GM21515 (cell line): ENCODE measurements at regions not wholly inside any gene's neighbourhood (a gene's known extent, or its start where the extent isn't known, plus 50 kb on each side); places are given as distances from the start of the nearest gene placed in this dataset.

Experiments used
- ATAC-seq: cut with Tn5 transposase; IDR thresholded peaks from one replicate; pipeline ENCODE4 v1.9.1; 2021; ENCODE audit not compliant: unreplicated experiment

DNA sequence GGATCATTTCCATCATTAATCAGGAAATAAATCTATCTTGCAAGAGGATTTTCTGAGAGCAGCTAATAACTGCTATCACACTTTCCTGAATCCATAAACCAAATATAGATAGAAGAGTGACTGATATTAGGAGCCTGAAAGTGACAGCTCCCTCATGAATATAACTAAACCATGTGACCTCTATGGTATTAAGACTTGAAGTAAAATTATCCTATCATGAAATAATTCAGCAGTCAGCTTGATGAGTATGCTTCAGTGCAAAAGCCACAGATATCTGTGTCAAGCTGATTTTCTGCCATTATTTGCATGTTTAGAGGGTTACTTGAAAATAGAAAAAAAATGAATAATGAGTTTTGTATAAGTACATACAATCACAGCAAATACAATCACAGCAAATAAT, 80.1 kb upstream of the PPP1R3A start:
- no peak for ATAC-seq

DNA sequence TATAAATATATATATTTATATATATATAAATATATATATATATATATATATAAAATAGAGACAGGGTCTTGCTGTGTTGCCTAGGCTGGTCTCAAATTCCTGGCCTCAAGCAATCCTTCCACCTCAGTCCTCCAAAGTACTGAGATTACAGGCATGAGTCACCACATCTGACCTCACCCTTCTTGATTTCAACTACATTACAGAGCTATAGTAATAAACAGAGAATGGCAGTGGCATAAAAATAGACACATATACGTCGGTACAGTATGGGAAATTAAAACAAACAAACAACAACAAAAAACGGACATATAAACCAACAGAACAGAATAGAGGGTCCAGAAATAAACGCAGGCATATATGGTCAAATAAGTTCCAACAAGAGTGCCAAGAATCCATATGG, 77.6 kb upstream of the PPP1R3A start:
- ATAC-seq: no peak

DNA sequence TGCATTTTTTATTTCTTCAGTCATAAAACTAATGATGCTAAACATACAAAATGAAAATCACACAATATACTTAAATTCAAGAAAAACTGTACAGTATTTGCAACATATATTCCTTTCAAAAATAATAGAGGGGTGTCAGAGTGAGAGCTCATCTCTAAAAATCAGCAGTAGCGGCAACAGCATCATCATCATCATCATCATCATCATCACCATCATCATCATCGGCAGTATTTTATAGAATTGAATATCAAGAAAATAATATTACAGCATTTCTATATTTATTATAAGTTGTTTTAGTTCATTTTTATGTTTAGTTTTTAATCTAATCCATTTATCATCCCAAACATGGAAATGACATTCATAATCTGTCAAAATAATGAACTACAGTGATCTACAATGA, 67.4 kb upstream of the PPP1R3A start:
- no peak for ATAC-seq

DNA sequence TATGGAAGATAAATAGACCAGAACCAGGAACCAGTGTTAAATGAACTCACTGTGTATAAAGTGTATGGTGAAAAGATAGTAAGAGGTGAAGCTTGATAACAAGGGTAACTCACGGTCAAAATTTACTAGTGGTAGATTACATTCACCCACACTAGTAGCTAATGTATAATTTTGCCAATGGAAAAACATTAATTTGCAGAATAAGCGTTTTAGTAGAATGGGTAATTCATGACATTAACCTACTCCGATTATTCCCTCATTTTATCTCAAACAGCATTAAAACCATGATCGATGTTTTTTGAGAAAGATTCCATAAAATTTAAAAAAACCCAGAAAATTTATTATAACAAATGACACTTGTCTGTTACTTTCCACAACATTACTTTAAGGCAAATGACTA, 57.7 kb upstream of the PPP1R3A start:
- no peak for ATAC-seq

DNA sequence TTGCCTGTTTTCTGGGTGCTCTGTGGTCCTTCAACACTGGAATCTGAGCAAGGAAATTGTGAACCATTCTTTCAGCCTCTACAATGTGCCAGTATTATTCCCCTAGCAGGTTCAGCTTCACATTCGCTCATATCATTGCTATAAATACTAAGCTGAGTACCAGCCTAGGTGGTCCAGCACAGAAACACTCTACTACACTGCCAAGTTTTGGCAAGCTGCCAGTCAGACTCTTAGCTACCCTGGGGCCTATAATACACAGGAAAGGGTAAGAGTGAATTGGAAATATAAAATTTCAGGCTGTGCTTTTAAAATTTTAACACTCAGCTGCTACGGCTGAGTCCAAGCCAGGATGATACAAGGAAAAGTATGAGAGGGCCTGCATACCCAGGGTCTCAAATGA, 49.9 kb upstream of the PPP1R3A start:
- ATAC-seq: no peak
